ENCODE measurements at regions not wholly inside any gene's neighbourhood (a gene's known extent, or its start where the extent isn't known, plus 50 kb on each side); places are given as distances from the start of the nearest gene placed in this dataset.

GRCh38 chr1:30488324-30488913 is 235.0 kb downstream of the MATN1 start:
- TF ChIP-seq ZNF546 (CRISPR knock-in tag; conservative IDR thresholded peaks at IDR 0.05): no peak
- TF ChIP-seq NFIC (IDR thresholded peaks at IDR 0.05; ENCODE audit: low read length): no peak
- TF ChIP-seq POLR2AphosphoS5 (IDR thresholded peaks at IDR 0.05; ENCODE audit: low read depth, low read length): no peak
- TF ChIP-seq EZH2 (conservative IDR thresholded peaks at IDR 0.05; ENCODE audit: low read depth, low read length): no peak
- no peak for TF ChIP-seq STAT5B (CRISPR knock-in tag; IDR thresholded peaks at IDR 0.05)
- TF ChIP-seq JARID2 (CRISPR knock-in tag; IDR thresholded peaks at IDR 0.05; ENCODE audit: insufficient replicate concordance): no peak
- TF ChIP-seq, protein P1, sequence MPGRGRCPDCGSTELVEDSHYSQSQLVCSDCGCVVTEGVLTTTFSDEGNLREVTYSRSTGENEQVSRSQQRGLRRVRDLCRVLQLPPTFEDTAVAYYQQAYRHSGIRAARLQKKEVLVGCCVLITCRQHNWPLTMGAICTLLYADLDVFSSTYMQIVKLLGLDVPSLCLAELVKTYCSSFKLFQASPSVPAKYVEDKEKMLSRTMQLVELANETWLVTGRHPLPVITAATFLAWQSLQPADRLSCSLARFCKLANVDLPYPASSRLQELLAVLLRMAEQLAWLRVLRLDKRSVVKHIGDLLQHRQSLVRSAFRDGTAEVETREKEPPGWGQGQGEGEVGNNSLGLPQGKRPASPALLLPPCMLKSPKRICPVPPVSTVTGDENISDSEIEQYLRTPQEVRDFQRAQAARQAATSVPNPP (CRISPR knock-in tag; IDR thresholded peaks at IDR 0.05): no peak
- TF ChIP-seq EEA1 (CRISPR knock-in tag; IDR thresholded peaks at IDR 0.05; ENCODE audit: borderline replicate concordance): no peak
- TF ChIP-seq ZNF256 (CRISPR knock-in tag; conservative IDR thresholded peaks at IDR 0.05): no peak
- TF ChIP-seq FOSL2 (CRISPR knock-in tag; IDR thresholded peaks at IDR 0.05): no peak
